Upper lobe of left lung (tissue), 4 donors: ENCODE measurements at regions not wholly inside any gene's neighbourhood (a gene's known extent, or its start where the extent isn't known, plus 50 kb on each side); places are given as distances from the start of the nearest gene placed in this dataset.

Source experiments
- EP300 ChIP-seq, 4 donors: sonication (generic); formaldehyde crosslinking; IDR thresholded peaks; one replicate each; pipeline ENCODE4 v1.5.1; 2017; ENCODE audit warnings: antibody characterized with exemption in 4 of 4, control low read depth in 2 of 4
- POLR2A ChIP-seq, 4 donors: fragments of 450-650 bp; IDR thresholded peaks; one replicate each; pipeline ENCODE4 v1.5.1; 2016 to 2017; ENCODE audit warnings: antibody characterized with exemption in 4 of 4, mild to moderate bottlenecking in 2 of 4

GRCh38 chr3:44047796-44048195, 193.9 kb upstream of the TOPAZ1 start:
- TF ChIP-seq EP300 (IDR thresholded peaks at IDR 0.05) (no peak), POLR2A (IDR thresholded peaks at IDR 0.05) (no peak)
